HG03108 (cell line): ENCODE measurements at regions not wholly inside any gene's neighbourhood (a gene's known extent, or its start where the extent isn't known, plus 50 kb on each side); places are given as distances from the start of the nearest gene placed in this dataset.
"Not testable (repeated sequence)": the region's sequence is repeated elsewhere in the genome, so short reads cannot be mapped to it uniquely, and the experiment has no call there.

Experiments used
- ATAC-seq: cut with Tn5 transposase; IDR thresholded peaks from one replicate; pipeline ENCODE4 v1.9.1; 2021; ENCODE audit warnings: moderate library complexity; ENCODE audit not compliant: unreplicated experiment

GRCh38 chr5:154593796-154594195 is 115.8 kb upstream of the HAND1 start:
- no peak for ATAC-seq

GRCh38 chr5:154593071-154593470 is 115.0 kb upstream of the HAND1 start:
- ATAC-seq = no peak

- ATAC-seq = no peak
Measured at GRCh38 chr5:154590093-154590724, 112.2 kb upstream of the HAND1 start.

- ATAC-seq = no peak
Measured at GRCh38 chr5:154589511-154589910, 111.5 kb upstream of the HAND1 start.

- not testable (repeated sequence) for ATAC-seq
Measured at GRCh38 chr5:154588833-154589425, 110.9 kb upstream of the HAND1 start.

- no peak for ATAC-seq
Measured at GRCh38 chr5:154588091-154588774, 110.2 kb upstream of the HAND1 start.

- no peak for ATAC-seq
Measured at GRCh38 chr5:154587123-154588026, 109.3 kb upstream of the HAND1 start.

GRCh38 chr5:154583671-154584177 is 105.7 kb upstream of the HAND1 start:
- ATAC-seq = no peak

GRCh38 chr5:154580422-154580821 is 102.4 kb upstream of the HAND1 start:
- ATAC-seq = no peak

GRCh38 chr5:154577416-154577815 is 99.4 kb upstream of the HAND1 start:
- ATAC-seq = no peak

- ATAC-seq = no peak
Measured at GRCh38 chr5:154576429-154576806, 98.4 kb upstream of the HAND1 start.

GRCh38 chr5:154575546-154576428 is 97.8 kb upstream of the HAND1 start:
- peak; percentile 95 for ATAC-seq

GRCh38 chr5:154573011-154573410 is 95.0 kb upstream of the HAND1 start:
- no peak for ATAC-seq

GRCh38 chr5:154571325-154572035 is 93.5 kb upstream of the HAND1 start:
- ATAC-seq = no peak

- no peak for ATAC-seq
Measured at GRCh38 chr5:154570572-154571324, 92.7 kb upstream of the HAND1 start.

- ATAC-seq = no peak
Measured at GRCh38 chr5:154568589-154568988, 90.6 kb upstream of the HAND1 start.

GRCh38 chr5:154567155-154567554 is 89.1 kb upstream of the HAND1 start:
- no peak for ATAC-seq

- no peak for ATAC-seq
Measured at GRCh38 chr5:154566146-154566680, 88.2 kb upstream of the HAND1 start.

- ATAC-seq = no peak
Measured at GRCh38 chr5:154565123-154565522, 87.1 kb upstream of the HAND1 start.
